Esophagus squamous epithelium (tissue), 5 donors: ENCODE measurements at regions not wholly inside any gene's neighbourhood (a gene's known extent, or its start where the extent isn't known, plus 50 kb on each side); places are given as distances from the start of the nearest gene placed in this dataset.

Experiments used
- DNase-seq: peaks from one replicate; lab custom pipeline; 2025; lab: John Stamatoyannopoulos, UW
- H3K27ac ChIP-seq, 4 donors: fragments of 200-600 bp; sonication (generic); one replicate each; pipeline ENCODE4 v1.5.1; 2016 to 2019; ENCODE audit warnings: mild to moderate bottlenecking in 1 of 4
- H3K27me3 ChIP-seq, 4 donors: fragments of 200-600 bp; sonication (generic); 1 replicate in 3 of 4; 2 replicates in 1 of 4; pipeline versions ENCODE4 v1.5.1 to v1.6.0; 2017 to 2021; ENCODE audit warnings: antibody characterized with exemption in 1 of 4
- H3K36me3 ChIP-seq, 3 donors: fragments of 200-600 bp; sonication (generic); one replicate each; pipeline ENCODE4 v1.5.1; 2016 to 2019
- H3K4me1 ChIP-seq, 3 donors: fragments of 200-600 bp; sonication (generic); one replicate each; pipeline ENCODE4 v1.5.1; 2017 to 2019
- H3K4me3 ChIP-seq, 4 donors: fragments of 200-600 bp; sonication (generic); 1 replicate in 3 of 4; 2 replicates in 1 of 4; pipeline ENCODE4 v1.5.1; 2016 to 2019; ENCODE audit warnings: mild to moderate bottlenecking in 2 of 4, moderate library complexity in 1 of 4
- H3K9me3 ChIP-seq, 3 donors: fragments of 200-600 bp; sonication (generic); one replicate each; pipeline ENCODE4 v1.5.1; 2016 to 2019
- CTCF ChIP-seq, 6 experiments: fragments of 450-650 bp in 4 of 6; fragments of 200-600 bp in 2 of 6; sonication (generic) in 2 of 6; IDR thresholded peaks; one replicate each; pipeline ENCODE4 v1.5.1; 2016 to 2019; ENCODE audit warnings: antibody characterized with exemption in 6 of 6, mild to moderate bottlenecking in 4 of 6, moderate library complexity in 4 of 6
- POLR2A ChIP-seq, 4 donors: fragments of 450-650 bp; IDR thresholded peaks; one replicate each; pipeline ENCODE4 v1.6.1; 2017; ENCODE audit warnings: antibody characterized with exemption in 4 of 4, mild to moderate bottlenecking in 4 of 4, moderate library complexity in 3 of 4
- WGBS, 2 donors: methylation state at CpG; one replicate each; pipeline ENCODE4 v1.1.5; 2018; 5-methylcytosine and 5-hydroxymethylcytosine counted together
- intact Hi-C: fragments of 100-400 bp; cut with DNase I; formaldehyde crosslinking; loops from one replicate; pipeline ENCODE4 v1.15.0; 2022
- donor health status: DM: yes; HTN: yes; CAD: no.

DNA sequence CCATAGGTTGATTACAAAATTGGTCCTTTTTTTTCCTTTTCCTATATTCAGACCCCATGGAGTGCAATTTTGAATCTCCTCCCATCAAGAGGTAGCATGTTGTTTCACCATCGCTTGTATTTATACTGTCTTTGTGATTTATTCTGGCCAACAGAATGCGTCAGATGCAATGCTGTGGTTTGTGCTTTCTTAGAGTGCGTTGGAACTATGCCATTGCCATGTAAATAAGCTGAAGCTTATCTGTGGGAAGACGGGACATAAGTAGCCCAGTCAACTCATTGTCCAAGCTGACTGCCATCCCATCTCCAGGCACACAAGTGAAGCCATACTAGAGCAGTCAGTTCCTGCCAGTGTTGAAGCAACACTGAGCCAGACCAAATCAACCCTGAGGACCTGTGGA is 1339.3 kb upstream of the GOT2 start:
- no peak overlapping the region for H3K4me3 ChIP-seq
- no peaks in the 10 kb centered on the region for H3K4me1 ChIP-seq
- H3K36me3 ChIP-seq, result no peaks in the 10 kb centered on the region
- intact Hi-C loops, result no loop called here
- no peak overlapping the region for H3K27ac ChIP-seq
- no peak for DNase-seq
- WGBS, 2 donors, result 58 to 61% methylated on average over 4 of the region's 4 CpGs
- TF ChIP-seq POLR2A (IDR thresholded peaks at IDR 0.05) (no peak), CTCF (IDR thresholded peaks at IDR 0.05) (no peak)
- H3K27me3 ChIP-seq, result no peaks in the 10 kb centered on the region
- no peaks in the 10 kb centered on the region for H3K9me3 ChIP-seq

- Histone ChIP-seq H3K9me3 (no peaks in the 10 kb centered on the region), H3K36me3 (no peaks in the 10 kb centered on the region), H3K4me3 (no peak overlapping the region), H3K4me1 (peaks cover 0 to 7% (median 0%) of the 10 kb centered on the region in 3 donors), H3K27ac (no peak overlapping the region), H3K27me3 (no peaks in the 10 kb centered on the region)
- DNase-seq, result no peak
- TF ChIP-seq CTCF (IDR thresholded peaks at IDR 0.05) (no peak), POLR2A (IDR thresholded peaks at IDR 0.05) (no peak)
- intact Hi-C loops, result no loop called here
Measured at GRCh38 chr16:60064026-60064425, 1329.9 kb upstream of the GOT2 start.

- Histone ChIP-seq H3K36me3 (no peaks in the 10 kb centered on the region), H3K27me3 (no peaks in the 10 kb centered on the region), H3K9me3 (no peaks in the 10 kb centered on the region), H3K4me3 (no peak overlapping the region), H3K27ac (no peak overlapping the region), H3K4me1 (peaks cover 0 to 7% (median 0%) of the 10 kb centered on the region in 3 donors)
- intact Hi-C loops, result no loop called here
- no peak for DNase-seq
- no peak for TF ChIP-seq POLR2A (IDR thresholded peaks at IDR 0.05)
Measured at GRCh38 chr16:60061396-60061795, 1327.3 kb upstream of the GOT2 start.

DNA sequence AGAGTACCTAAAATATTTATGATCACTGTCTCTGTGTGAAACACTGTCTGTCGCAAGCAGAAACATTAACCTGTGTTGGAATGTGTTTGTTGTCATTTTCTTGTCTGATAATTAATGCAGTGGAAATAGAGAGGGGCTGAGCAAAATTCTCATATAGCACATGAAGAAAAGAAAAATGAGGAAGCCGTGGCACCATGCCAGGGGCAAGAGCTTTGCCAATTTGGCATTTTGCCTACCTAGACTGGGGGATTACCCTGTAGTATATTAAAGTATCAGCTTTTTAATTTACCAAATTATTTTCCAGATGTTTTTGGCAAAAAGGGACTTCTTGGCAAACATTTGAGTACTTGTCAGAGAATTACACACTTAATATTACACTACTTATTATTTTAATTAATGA is 1326.6 kb upstream of the GOT2 start:
- H3K27ac ChIP-seq, result no peak overlapping the region
- WGBS, 2 donors, result 18 to 29% methylated on average over 2 of the region's 2 CpGs
- no peaks in the 10 kb centered on the region for H3K27me3 ChIP-seq
- H3K4me1 ChIP-seq, result peaks cover 0 to 7% (median 0%) of the 10 kb centered on the region in 3 donors
- H3K36me3 ChIP-seq, result no peaks in the 10 kb centered on the region
- intact Hi-C loops, result no loop called here
- TF ChIP-seq CTCF (IDR thresholded peaks at IDR 0.05) (no peak), POLR2A (IDR thresholded peaks at IDR 0.05) (no peak)
- no peak for DNase-seq
- no peak overlapping the region for H3K4me3 ChIP-seq
- H3K9me3 ChIP-seq, result no peaks in the 10 kb centered on the region

DNA sequence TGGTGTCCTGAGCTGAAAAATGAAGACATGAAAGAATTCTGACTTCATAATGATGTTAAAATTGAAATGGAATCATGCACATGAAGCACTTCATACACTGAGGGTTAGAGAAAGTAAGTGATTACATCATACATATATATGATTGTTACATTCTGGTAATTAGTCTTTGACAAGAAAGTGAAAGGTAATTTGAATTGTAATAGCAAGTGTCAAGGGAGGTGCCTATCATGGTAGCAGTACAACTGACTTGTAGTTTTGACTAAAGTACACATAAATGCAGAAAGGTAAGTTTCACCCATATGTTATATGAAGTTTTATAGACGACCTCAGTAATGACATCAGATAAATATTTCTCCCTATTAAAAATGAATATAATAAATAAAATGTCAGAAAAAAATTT is 1325.0 kb upstream of the GOT2 start:
- no peak for DNase-seq
- H3K36me3 ChIP-seq, result no peaks in the 10 kb centered on the region
- peaks cover 0 to 7% (median 0%) of the 10 kb centered on the region in 3 donors for H3K4me1 ChIP-seq
- no peaks in the 10 kb centered on the region for H3K27me3 ChIP-seq
- H3K27ac ChIP-seq, result no peak overlapping the region
- no peaks in the 10 kb centered on the region for H3K9me3 ChIP-seq
- intact Hi-C loops, result no loop called here
- TF ChIP-seq POLR2A (IDR thresholded peaks at IDR 0.05), result no peak
- no peak for TF ChIP-seq CTCF (IDR thresholded peaks at IDR 0.05)
- 55 to 57% methylated on average over 1 of the region's 1 CpG for WGBS, 2 donors
- no peak overlapping the region for H3K4me3 ChIP-seq

- 42 to 54% methylated on average over 1 of the region's 1 CpG for WGBS, 2 donors
- H3K36me3 ChIP-seq, result no peaks in the 10 kb centered on the region
- H3K9me3 ChIP-seq, result no peaks in the 10 kb centered on the region
- intact Hi-C loops, result no loop called here
- H3K27ac ChIP-seq, result no peak overlapping the region
- TF ChIP-seq POLR2A (IDR thresholded peaks at IDR 0.05) (no peak), CTCF (IDR thresholded peaks at IDR 0.05) (no peak)
- no peaks in the 10 kb centered on the region for H3K4me1 ChIP-seq
- DNase-seq, result no peak
- H3K4me3 ChIP-seq, result no peak overlapping the region
- no peaks in the 10 kb centered on the region for H3K27me3 ChIP-seq
Measured at GRCh38 chr16:60041671-60042070, 1307.6 kb upstream of the GOT2 start.
